ENCODE measurements at regions not wholly inside any gene's neighbourhood (a gene's known extent, or its start where the extent isn't known, plus 50 kb on each side); places are given as distances from the start of the nearest gene placed in this dataset.

DNA sequence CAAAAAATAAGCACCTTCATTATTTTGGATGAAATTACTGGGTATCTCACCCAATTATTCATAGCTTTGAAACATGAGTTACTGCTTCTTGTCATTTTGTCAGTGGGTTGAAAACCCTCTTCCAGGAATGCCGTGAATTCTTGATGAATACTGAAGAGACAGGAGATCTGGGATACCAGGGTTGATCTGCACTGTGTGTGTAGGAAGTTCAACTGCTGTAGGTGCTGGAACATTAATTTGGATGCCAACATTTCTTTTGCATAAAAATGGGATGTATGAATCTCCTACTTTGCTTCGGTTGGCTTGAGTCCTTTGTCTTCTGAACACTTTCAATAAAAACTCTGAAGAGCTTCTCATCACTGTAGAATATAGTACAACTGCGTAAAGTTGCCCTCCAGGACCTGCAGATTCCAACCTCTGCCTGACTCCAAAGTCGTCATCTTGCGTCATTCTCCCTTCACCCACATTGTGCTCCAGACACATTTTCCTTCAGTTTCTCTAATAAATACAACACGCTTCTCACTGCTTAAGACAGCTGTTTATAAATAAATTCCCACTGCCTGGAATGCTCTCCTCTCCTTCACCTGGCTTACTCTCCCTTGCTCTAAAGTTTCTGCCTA, 312.7 kb upstream of the TGFBR2 start:
- Mint-ChIP-seq H3K36me3 (ENCODE audit: insufficient read depth, unreplicated experiment) (peaks cover 6% of the 10 kb centered on the region), H3K9me3 (ENCODE audit: unreplicated experiment) (peaks cover 10% of the 10 kb centered on the region), H3K27me3 (ENCODE audit: insufficient read depth, unreplicated experiment) (no peaks in the 10 kb centered on the region), H3K27ac (ENCODE audit: unreplicated experiment) (peak overlapping the region; percentile 25), H3K4me3 (ENCODE audit: unreplicated experiment) (no peak overlapping the region), H3K4me1 (ENCODE audit: low read depth, unreplicated experiment) (peaks cover 15% of the 10 kb centered on the region)
- Histone ChIP-seq H3K4me3 (ENCODE audit: low read depth, low read length) (no peak overlapping the region), H3K4me1 (peaks cover 21% of the 10 kb centered on the region), H3K9me3 (no peaks in the 10 kb centered on the region), H3K27me3 (replicated peaks; ENCODE audit: control insufficient read depth, insufficient read depth, low read length) (no peaks in the 10 kb centered on the region), H3K36me3 (ENCODE audit: control insufficient read depth, insufficient read depth, low read length) (no peaks in the 10 kb centered on the region)
- intact Hi-C loops (cut with micrococcal nuclease; ENCODE audit: unreplicated experiment) = no loop called here
- no TSS peak for BruUV-seq (replicated peaks)
- DNase-seq = no peak
- TF ChIP-seq, protein P1, sequence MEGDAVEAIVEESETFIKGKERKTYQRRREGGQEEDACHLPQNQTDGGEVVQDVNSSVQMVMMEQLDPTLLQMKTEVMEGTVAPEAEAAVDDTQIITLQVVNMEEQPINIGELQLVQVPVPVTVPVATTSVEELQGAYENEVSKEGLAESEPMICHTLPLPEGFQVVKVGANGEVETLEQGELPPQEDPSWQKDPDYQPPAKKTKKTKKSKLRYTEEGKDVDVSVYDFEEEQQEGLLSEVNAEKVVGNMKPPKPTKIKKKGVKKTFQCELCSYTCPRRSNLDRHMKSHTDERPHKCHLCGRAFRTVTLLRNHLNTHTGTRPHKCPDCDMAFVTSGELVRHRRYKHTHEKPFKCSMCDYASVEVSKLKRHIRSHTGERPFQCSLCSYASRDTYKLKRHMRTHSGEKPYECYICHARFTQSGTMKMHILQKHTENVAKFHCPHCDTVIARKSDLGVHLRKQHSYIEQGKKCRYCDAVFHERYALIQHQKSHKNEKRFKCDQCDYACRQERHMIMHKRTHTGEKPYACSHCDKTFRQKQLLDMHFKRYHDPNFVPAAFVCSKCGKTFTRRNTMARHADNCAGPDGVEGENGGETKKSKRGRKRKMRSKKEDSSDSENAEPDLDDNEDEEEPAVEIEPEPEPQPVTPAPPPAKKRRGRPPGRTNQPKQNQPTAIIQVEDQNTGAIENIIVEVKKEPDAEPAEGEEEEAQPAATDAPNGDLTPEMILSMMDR (IDR thresholded peaks at IDR 0.05; ENCODE audit: insufficient read depth in 1 of 2, low read depth in 1 of 2, low read length in 1 of 2, severe bottlenecking in 1 of 2, unreplicated experiment in 1 of 2) = no peak
- ChIA-PET POLR2A (no interaction called here), CTCF (interaction anchor here (0.6 kb wide), 1 partner anchor 66 kb away, joined by 4 read pairs; no protein-coding TSS in a partner anchor)

DNA sequence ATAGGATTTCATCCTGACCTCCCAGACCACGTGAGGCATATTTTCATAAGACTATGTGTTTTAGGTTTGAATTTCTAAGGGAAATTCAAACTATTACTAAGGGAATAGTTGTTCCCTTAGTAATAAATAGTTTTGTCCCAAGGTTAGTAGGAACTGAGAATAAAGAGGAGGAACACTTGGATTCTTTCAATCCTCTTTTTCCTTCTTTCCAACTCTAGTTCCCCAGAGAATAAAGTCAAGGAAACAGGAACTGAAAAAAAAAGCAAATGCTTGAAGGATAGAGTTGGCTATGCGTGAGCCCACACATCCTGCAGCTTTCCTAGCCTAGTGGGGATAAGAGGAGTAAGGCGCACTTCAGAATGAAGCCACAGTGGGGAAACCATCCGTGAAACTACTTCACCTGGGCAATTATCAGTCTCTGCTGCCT, 312.1 kb upstream of the TGFBR2 start:
- DNase-seq = no peak
- Mint-ChIP-seq H3K4me1 (ENCODE audit: low read depth, unreplicated experiment) (peaks cover 12% of the 10 kb centered on the region), H3K4me3 (ENCODE audit: unreplicated experiment) (no peak overlapping the region), H3K36me3 (ENCODE audit: insufficient read depth, unreplicated experiment) (peaks cover 6% of the 10 kb centered on the region), H3K27ac (ENCODE audit: unreplicated experiment) (peak overlapping the region; percentile 25), H3K9me3 (ENCODE audit: unreplicated experiment) (peaks cover 10% of the 10 kb centered on the region), H3K27me3 (ENCODE audit: insufficient read depth, unreplicated experiment) (no peaks in the 10 kb centered on the region)
- no TSS peak for BruUV-seq (replicated peaks)
- ChIA-PET POLR2A (no interaction called here), CTCF (interaction anchor here (0.6 kb wide), 1 partner anchor 66 kb away, joined by 4 read pairs; no protein-coding TSS in a partner anchor)
- Histone ChIP-seq H3K9me3 (no peaks in the 10 kb centered on the region), H3K4me1 (peaks cover 21% of the 10 kb centered on the region), H3K4me3 (ENCODE audit: low read depth, low read length) (no peak overlapping the region), H3K36me3 (ENCODE audit: control insufficient read depth, insufficient read depth, low read length) (no peaks in the 10 kb centered on the region), H3K27me3 (replicated peaks; ENCODE audit: control insufficient read depth, insufficient read depth, low read length) (no peaks in the 10 kb centered on the region)
- TF ChIP-seq, protein P1 (IDR thresholded peaks at IDR 0.05; ENCODE audit: insufficient read depth in 1 of 2, low read depth in 1 of 2, low read length in 1 of 2, severe bottlenecking in 1 of 2, unreplicated experiment in 1 of 2) = no peak
- intact Hi-C loops (cut with micrococcal nuclease; ENCODE audit: unreplicated experiment) = no loop called here

DNA sequence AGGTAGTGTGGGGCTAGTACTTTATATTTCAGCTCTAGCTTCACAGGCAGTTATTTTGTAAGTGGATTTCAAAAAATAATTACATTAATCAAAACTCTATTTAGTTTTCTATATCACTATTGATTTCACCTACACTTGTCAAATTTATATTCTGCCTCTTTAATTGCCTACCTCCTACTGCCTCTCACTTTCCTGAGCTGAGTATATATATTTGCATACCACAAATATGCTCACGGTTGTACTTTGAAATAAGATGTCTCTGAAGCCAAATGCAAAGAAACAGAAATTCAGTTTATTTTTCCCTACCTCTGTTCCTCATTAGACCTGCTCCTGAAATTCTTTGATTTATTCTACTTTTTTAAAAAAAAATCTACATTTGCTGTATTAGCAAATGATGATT, 309.3 kb upstream of the TGFBR2 start:
- TF ChIP-seq, protein P1 (IDR thresholded peaks at IDR 0.05; ENCODE audit: insufficient read depth in 1 of 2, low read depth in 1 of 2, low read length in 1 of 2, severe bottlenecking in 1 of 2, unreplicated experiment in 1 of 2) = no peak
- Mint-ChIP-seq H3K9me3 (ENCODE audit: unreplicated experiment) (peaks cover 10% of the 10 kb centered on the region), H3K4me3 (ENCODE audit: unreplicated experiment) (no peak overlapping the region), H3K4me1 (ENCODE audit: low read depth, unreplicated experiment) (peaks cover 26% of the 10 kb centered on the region), H3K27ac (ENCODE audit: unreplicated experiment) (no peak overlapping the region), H3K27me3 (ENCODE audit: insufficient read depth, unreplicated experiment) (no peaks in the 10 kb centered on the region), H3K36me3 (ENCODE audit: insufficient read depth, unreplicated experiment) (peaks cover 6% of the 10 kb centered on the region)
- intact Hi-C loops (cut with micrococcal nuclease; ENCODE audit: unreplicated experiment) = no loop called here
- H3K9me3 ChIP-seq = no peaks in the 10 kb centered on the region
- no peaks in the 10 kb centered on the region for H3K27me3 ChIP-seq (replicated peaks; ENCODE audit: control insufficient read depth, insufficient read depth, low read length)
- peaks cover 39% of the 10 kb centered on the region for H3K4me1 ChIP-seq
- no peak overlapping the region for H3K4me3 ChIP-seq (ENCODE audit: low read depth, low read length)
- H3K36me3 ChIP-seq (ENCODE audit: control insufficient read depth, insufficient read depth, low read length) = no peaks in the 10 kb centered on the region
- ChIA-PET CTCF (no interaction called here), POLR2A (no interaction called here)
- BruUV-seq (replicated peaks) = no TSS peak
- DNase-seq = no peak

Data from Caco-2 (cell line).